Neural progenitor cell (in vitro differentiated cells): ENCODE measurements at regions not wholly inside any gene's neighbourhood (a gene's known extent, or its start where the extent isn't known, plus 50 kb on each side); places are given as distances from the start of the nearest gene placed in this dataset.
A peak's percentile ranks its signal among the peaks of the same experiment; 100 is the strongest.

ENCODE experiments used
- DNase-seq: peaks from one replicate; pipeline ENCODE4 v3.0.0-alpha.2; 2016; ENCODE audit warnings: low spot score
- H2AFZ ChIP-seq: fragments of 200-600 bp; sonication (generic); replicated peaks from 2 replicates; pipeline ENCODE4 v1.6.1; 2016; ENCODE audit warnings: antibody characterized with exemption
- H3F3A ChIP-seq: fragments of 200-600 bp; sonication (generic); 2 replicates; pipeline ENCODE4 v1.6.1; 2016; ENCODE audit warnings: antibody characterized with exemption, low read depth
- H3K27ac ChIP-seq: fragments of 200-600 bp; sonication (generic); 2 replicates; pipeline ENCODE4 v1.5.1; 2016; ENCODE audit warnings: mild to moderate bottlenecking
- H3K27me3 ChIP-seq: fragments of 200-600 bp; sonication (generic); 2 replicates; pipeline ENCODE4 v1.6.1; 2016; ENCODE audit warnings: mild to moderate bottlenecking, moderate library complexity
- H3K36me3 ChIP-seq: fragments of 200-600 bp; sonication (generic); 2 replicates; pipeline ENCODE4 v1.5.1; 2016
- H3K4me1 ChIP-seq: fragments of 200-600 bp; sonication (generic); 2 replicates; pipeline ENCODE4 v1.6.1; 2016; ENCODE audit warnings: mixed run types
- H3K4me2 ChIP-seq: fragments of 200-600 bp; sonication (generic); 2 replicates; pipeline ENCODE4 v1.6.1; 2016
- H3K4me3 ChIP-seq: fragments of 200-600 bp; sonication (generic); 2 replicates; pipeline ENCODE4 v1.5.1; 2016
- H3K79me2 ChIP-seq: fragments of 200-600 bp; sonication (generic); 2 replicates; pipeline ENCODE4 v1.6.1; 2016; ENCODE audit warnings: low read depth
- H3K9ac ChIP-seq: fragments of 200-600 bp; sonication (generic); 2 replicates; pipeline ENCODE4 v1.6.1; 2016
- H3K9me3 ChIP-seq: fragments of 200-600 bp; sonication (generic); 2 replicates; pipeline ENCODE4 v1.5.1; 2016; ENCODE audit warnings: low read depth
- H4K20me1 ChIP-seq: fragments of 200-600 bp; sonication (generic); 2 replicates; pipeline ENCODE4 v1.6.1; 2016; ENCODE audit warnings: low read depth
- H3K27ac Mint-ChIP-seq: 3 replicates; pipeline ENCODE4 v1.8.0; 2021; ENCODE audit warnings: mixed read lengths
- H3K27me3 Mint-ChIP-seq: 2 replicates; pipeline ENCODE4 v1.8.0; 2022; ENCODE audit warnings: low read depth, mild to moderate bottlenecking, inconsistent platforms, moderate library complexity, mixed read lengths; ENCODE audit not compliant: insufficient read depth
- H3K36me3 Mint-ChIP-seq: 3 replicates; pipeline ENCODE4 v1.8.0; 2021; ENCODE audit warnings: mixed read lengths
- H3K4me1 Mint-ChIP-seq: 3 replicates; pipeline ENCODE4 v1.8.0; 2021; ENCODE audit warnings: mixed read lengths
- H3K4me3 Mint-ChIP-seq: 3 replicates; pipeline ENCODE4 v1.8.0; 2021; ENCODE audit warnings: mild to moderate bottlenecking, moderate library complexity, mixed read lengths
- H3K9me3 Mint-ChIP-seq: 3 replicates; pipeline ENCODE4 v1.8.0; 2020; ENCODE audit warnings: mixed read lengths
- EZH2 ChIP-seq: fragments of 200-600 bp; sonication (generic); IDR thresholded peaks from 2 replicates; pipeline ENCODE4 v1.6.1; 2017; ENCODE audit warnings: antibody characterized with exemption, mild to moderate bottlenecking, moderate library complexity
- EZH2phosphoT487 ChIP-seq: fragments of 200-600 bp; sonication (generic); IDR thresholded peaks from 2 replicates; pipeline ENCODE4 v1.6.1; 2017; ENCODE audit warnings: antibody characterized with exemption
- TF ChIP-seq, protein P1 (sequence below): fragments of 200-600 bp; sonication (generic); IDR thresholded peaks from 2 replicates; pipeline ENCODE4 v1.5.1; 2017; ENCODE audit warnings: antibody characterized with exemption, mild to moderate bottlenecking

DNA sequence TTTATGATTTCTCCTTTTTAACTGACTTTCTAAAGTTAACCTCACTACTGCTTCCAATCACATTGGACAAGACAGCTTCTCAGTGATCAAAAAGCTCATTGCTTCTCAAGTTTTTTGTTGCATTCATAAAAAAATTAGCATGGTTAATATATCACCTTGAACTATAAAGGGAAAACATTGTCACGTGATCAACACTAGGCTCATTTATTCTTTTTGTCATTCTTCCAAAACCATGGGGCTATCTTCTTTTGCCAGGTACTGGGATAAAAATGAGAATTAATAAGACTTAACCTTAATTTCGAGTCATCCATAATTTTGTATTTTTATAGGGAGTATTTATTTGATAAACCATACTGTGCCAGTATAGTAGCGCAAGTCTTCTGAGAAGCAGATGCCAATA, 1105.9 kb upstream of the TENM3 start:
- TF ChIP-seq, protein P1, sequence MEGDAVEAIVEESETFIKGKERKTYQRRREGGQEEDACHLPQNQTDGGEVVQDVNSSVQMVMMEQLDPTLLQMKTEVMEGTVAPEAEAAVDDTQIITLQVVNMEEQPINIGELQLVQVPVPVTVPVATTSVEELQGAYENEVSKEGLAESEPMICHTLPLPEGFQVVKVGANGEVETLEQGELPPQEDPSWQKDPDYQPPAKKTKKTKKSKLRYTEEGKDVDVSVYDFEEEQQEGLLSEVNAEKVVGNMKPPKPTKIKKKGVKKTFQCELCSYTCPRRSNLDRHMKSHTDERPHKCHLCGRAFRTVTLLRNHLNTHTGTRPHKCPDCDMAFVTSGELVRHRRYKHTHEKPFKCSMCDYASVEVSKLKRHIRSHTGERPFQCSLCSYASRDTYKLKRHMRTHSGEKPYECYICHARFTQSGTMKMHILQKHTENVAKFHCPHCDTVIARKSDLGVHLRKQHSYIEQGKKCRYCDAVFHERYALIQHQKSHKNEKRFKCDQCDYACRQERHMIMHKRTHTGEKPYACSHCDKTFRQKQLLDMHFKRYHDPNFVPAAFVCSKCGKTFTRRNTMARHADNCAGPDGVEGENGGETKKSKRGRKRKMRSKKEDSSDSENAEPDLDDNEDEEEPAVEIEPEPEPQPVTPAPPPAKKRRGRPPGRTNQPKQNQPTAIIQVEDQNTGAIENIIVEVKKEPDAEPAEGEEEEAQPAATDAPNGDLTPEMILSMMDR = no peak
- TF ChIP-seq EZH2 (no peak), EZH2phosphoT487 (no peak)
- H3K27me3 Mint-ChIP-seq = peaks cover 2% of the 10 kb centered on the region

DNA sequence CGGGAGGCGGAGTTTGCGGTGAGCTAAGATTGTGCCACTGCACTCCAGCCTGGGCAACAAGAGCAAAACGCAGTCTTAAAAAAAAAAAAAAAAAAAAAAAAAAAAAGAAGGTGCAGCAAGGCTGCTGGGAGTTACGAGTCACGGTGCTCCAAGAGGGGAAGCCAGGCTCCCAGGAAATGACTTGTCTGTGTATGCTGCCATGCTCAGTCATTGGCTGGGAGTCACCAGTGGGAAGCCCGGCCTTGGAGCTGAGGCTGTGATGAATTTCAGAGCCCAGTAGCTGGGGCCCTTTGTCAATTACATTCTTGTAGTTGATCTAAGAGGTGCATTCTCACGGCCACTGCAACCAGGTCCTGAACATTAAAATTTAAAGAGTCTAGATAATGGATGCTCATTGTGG, 1105.1 kb upstream of the TENM3 start:
- Histone ChIP-seq H3K4me1 (peaks cover 6% of the 10 kb centered on the region), H3K27ac (no peak overlapping the region), H3K9ac (no peak overlapping the region), H3K4me2 (no peak overlapping the region), H3K9me3 (no peaks in the 10 kb centered on the region), H4K20me1 (no peaks in the 10 kb centered on the region), H2AFZ (no peak overlapping the region), H3K27me3 (no peaks in the 10 kb centered on the region), H3F3A (no peaks in the 10 kb centered on the region), H3K4me3 (no peak overlapping the region), H3K36me3 (no peaks in the 10 kb centered on the region), H3K79me2 (no peaks in the 10 kb centered on the region)
- Mint-ChIP-seq H3K9me3 (no peaks in the 10 kb centered on the region), H3K27me3 (peaks cover 2% of the 10 kb centered on the region), H3K36me3 (peaks cover 1% of the 10 kb centered on the region), H3K4me1 (peaks cover 6% of the 10 kb centered on the region), H3K27ac (no peak overlapping the region), H3K4me3 (no peak overlapping the region)
- TF ChIP-seq, protein P1 = no peak
- no peak for TF ChIP-seq EZH2
- TF ChIP-seq EZH2phosphoT487 = no peak
- no peak for DNase-seq

More for the DNA sequence above, 1105.9 kb upstream of the TENM3 start:
- no peaks in the 10 kb centered on the region for H3K9me3 ChIP-seq
- H4K20me1 ChIP-seq = no peaks in the 10 kb centered on the region
- Mint-ChIP-seq H3K9me3 (peaks cover 2% of the 10 kb centered on the region), H3K4me1 (peaks cover 4% of the 10 kb centered on the region), H3K27ac (no peak overlapping the region), H3K4me3 (no peak overlapping the region), H3K36me3 (peaks cover 1% of the 10 kb centered on the region)
- no peaks in the 10 kb centered on the region for H3K36me3 ChIP-seq
- H3K4me3 ChIP-seq = no peak overlapping the region
- H3K9ac ChIP-seq = no peak overlapping the region
- no peak overlapping the region for H3K27ac ChIP-seq
- H3K79me2 ChIP-seq = no peaks in the 10 kb centered on the region
- DNase-seq = no peak
- no peak overlapping the region for H2AFZ ChIP-seq
- no peaks in the 10 kb centered on the region for H3F3A ChIP-seq
- no peak overlapping the region for H3K4me2 ChIP-seq
- peaks cover 6% of the 10 kb centered on the region for H3K4me1 ChIP-seq
- H3K27me3 ChIP-seq = no peaks in the 10 kb centered on the region

DNA sequence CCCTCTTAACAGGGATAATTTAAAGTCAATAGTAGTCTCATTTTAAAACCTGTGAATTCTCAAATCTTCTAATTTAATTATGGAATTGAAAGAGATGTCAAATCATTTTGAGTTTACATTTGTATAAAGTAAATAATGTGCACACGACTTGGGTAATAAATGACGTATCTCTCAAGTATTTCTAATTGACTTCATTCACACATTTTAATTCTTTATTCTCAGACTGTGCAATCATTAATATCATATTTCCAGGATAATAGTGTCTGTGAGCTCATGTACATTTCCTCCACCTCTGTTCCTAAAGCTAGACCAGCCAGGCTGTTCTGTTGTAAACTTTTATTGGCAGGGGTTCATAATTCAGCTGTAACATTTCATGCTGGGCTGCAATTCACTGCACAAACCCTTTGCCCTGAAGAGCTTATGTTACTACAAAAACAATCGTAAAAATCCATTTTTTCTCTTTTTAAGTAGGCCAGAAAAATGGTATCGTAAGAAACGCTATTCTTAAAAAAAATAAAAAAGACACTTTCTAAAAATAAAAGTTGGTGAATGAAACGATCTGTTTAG, 1103.1 kb upstream of the TENM3 start:
- H3K9ac ChIP-seq = no peak overlapping the region
- H3K36me3 ChIP-seq = no peaks in the 10 kb centered on the region
- DNase-seq = no peak
- no peaks in the 10 kb centered on the region for H3K36me3 Mint-ChIP-seq
- H3F3A ChIP-seq = no peaks in the 10 kb centered on the region
- no peak for TF ChIP-seq EZH2
- no peaks in the 10 kb centered on the region for H3K79me2 ChIP-seq
- H3K9me3 ChIP-seq = no peaks in the 10 kb centered on the region
- no peaks in the 10 kb centered on the region for H3K27me3 Mint-ChIP-seq
- H3K27ac ChIP-seq = no peak overlapping the region
- H3K9me3 Mint-ChIP-seq = no peaks in the 10 kb centered on the region
- peaks cover 20% of the 10 kb centered on the region for H3K4me1 Mint-ChIP-seq
- no peak overlapping the region for H3K27ac Mint-ChIP-seq
- peaks cover 10% of the 10 kb centered on the region for H3K4me1 ChIP-seq
- H3K27me3 ChIP-seq = no peaks in the 10 kb centered on the region
- H4K20me1 ChIP-seq = no peaks in the 10 kb centered on the region
- no peak overlapping the region for H2AFZ ChIP-seq
- H3K4me3 Mint-ChIP-seq = no peak overlapping the region
- no peak overlapping the region for H3K4me3 ChIP-seq
- H3K4me2 ChIP-seq = no peak overlapping the region

DNA sequence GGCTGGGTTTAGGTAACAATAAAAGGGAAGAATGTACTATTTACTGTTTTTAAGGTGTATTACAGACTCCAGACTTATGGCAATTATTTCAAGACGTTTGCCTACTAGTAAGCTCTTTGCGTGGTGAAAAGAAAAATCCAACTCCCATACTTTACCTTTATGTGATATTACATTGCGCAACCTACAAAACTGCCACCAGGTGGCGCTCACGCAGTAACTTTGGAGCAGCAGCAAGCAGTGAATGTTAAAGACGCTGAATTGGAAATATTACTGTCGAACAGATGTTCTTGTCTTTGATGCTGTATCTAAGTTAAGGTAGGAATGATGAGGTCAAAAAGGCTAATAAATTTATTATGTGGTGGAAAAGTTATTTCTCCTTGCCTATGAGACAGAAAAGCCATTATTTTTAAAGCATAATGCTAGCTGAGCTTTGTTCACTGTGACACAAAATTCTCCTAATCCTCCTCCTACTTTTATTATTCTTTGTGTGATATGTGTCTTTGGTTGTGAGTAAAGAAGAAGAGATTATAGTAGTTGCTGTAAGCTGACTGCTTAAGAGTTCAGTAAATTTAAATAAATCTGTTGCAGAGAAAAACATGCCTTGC, 1099.8 kb upstream of the TENM3 start:
- Histone ChIP-seq H3K9ac (no peak overlapping the region), H3K9me3 (no peaks in the 10 kb centered on the region), H3K36me3 (no peaks in the 10 kb centered on the region), H3K4me3 (no peak overlapping the region), H3F3A (no peaks in the 10 kb centered on the region), H4K20me1 (no peaks in the 10 kb centered on the region), H3K4me2 (no peak overlapping the region), H3K27ac (no peak overlapping the region), H2AFZ (no peak overlapping the region), H3K27me3 (no peaks in the 10 kb centered on the region), H3K79me2 (no peaks in the 10 kb centered on the region), H3K4me1 (peaks cover 9% of the 10 kb centered on the region)
- DNase-seq = peak; percentile 82
- Mint-ChIP-seq H3K27ac (peak overlapping the region; percentile 64), H3K4me1 (peaks cover 19% of the 10 kb centered on the region), H3K27me3 (no peaks in the 10 kb centered on the region), H3K4me3 (no peak overlapping the region), H3K36me3 (no peaks in the 10 kb centered on the region), H3K9me3 (no peaks in the 10 kb centered on the region)
- no peak for TF ChIP-seq EZH2
- TF ChIP-seq, protein P1 = peak; percentile 98
